GM10266 (cell line): ENCODE measurements at regions not wholly inside any gene's neighbourhood (a gene's known extent, or its start where the extent isn't known, plus 50 kb on each side); places are given as distances from the start of the nearest gene placed in this dataset.

Experiments
- DNase-seq: peaks from one replicate; pipeline ENCODE4 v3.0.0; 2012; ENCODE audit errors: extremely low spot score
- CTCF ChIP-seq: IDR thresholded peaks from 2 replicates; pipeline ENCODE4 v1.5.1; 2012; ENCODE audit warnings: mild to moderate bottlenecking, low read depth; ENCODE audit not compliant: control insufficient read depth, insufficient read depth; ENCODE audit errors: missing control alignments

DNA sequence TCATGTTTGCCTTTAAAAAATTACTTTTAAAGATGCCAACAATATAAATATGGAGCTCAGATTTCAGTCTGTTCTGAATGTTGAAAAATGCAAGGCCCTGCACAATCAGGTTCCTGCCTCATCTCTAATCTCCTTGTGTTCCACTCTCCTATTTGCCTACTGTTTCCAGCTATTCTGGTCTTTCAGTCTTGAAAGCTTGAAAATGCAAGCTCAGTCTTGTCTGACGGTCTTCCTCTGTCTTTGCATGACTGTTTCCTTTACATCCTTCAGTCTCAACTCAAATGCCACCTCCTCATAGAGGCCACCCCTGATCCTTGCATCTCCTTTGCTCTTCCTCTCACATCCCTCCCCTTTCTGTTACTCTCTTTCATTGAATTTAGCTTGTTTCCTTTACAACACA lies 354.9 kb downstream of the KIF4B start:
- TF ChIP-seq CTCF: no peak
- DNase-seq: no peak

GRCh38 chr5:155380480-155380879 lies 366.9 kb downstream of the KIF4B start:
- TF ChIP-seq CTCF: no peak
- no peak for DNase-seq

GRCh38 chr5:155381654-155382053 lies 368.1 kb downstream of the KIF4B start:
- no peak for DNase-seq
- no peak for TF ChIP-seq CTCF

DNA sequence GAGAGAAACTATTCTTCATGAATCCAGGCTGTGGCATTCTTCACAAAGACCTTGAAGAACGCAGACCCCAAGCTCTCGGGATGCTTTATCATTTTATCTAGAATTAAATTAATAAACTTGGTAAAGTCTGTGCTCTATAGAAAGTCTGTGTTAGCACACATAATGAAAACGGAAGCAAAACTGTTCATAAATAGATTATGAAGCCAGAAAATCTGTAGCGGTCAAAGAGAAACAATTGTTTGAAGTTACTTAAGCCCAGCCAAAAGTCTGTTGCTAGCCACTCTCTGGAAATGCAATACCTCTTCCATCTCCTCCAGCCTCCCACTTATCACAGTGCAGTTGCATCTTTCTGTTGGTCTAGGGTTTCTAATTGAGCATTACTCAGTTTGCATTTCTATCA lies 375.9 kb downstream of the KIF4B start:
- no peak for DNase-seq
- no peak for TF ChIP-seq CTCF

DNA sequence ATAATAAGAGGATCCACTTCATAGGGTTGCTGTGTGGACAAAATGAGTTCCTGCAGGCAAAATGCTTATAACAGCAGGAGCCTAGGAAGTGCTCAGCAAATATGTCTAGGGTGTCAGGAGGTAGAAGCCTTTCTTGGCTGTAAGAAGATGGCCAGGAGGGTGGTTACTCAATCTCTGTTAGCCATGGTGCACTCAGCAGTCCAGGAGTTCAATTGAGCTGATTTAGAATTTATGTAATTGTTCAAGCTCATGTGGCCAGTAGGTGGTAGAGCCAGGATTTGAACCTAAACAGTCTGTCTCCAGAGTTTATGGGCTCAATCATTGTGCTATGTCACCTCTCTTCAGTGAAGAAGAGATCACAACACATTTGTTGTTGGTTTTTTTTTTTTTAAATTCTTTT lies 381.2 kb downstream of the KIF4B start:
- TF ChIP-seq CTCF: no peak
- DNase-seq: no peak

- no peak for TF ChIP-seq CTCF
- no peak for DNase-seq
These were observed 389.5 kb downstream of the KIF4B start for GRCh38 chr5:155402927-155403640.

DNA sequence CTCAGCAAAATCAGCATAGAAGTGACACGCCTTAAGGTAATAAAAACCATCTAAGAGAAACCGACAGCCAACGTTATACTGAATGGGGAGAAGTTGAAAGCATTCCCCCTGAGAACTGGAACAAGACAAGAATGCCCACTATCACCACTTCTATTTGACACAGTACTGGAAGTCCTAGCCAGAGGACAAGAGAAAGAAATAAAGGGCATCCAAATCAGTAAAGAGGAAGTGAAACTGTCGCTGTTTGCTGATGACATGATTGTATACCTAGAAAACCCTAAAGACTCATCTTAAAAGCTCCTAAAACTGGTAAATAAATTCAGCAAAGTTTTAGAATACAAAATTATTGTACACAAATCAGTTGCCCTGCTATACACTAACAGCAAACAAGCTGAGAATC lies 393.3 kb downstream of the KIF4B start:
- no peak for DNase-seq
- no peak for TF ChIP-seq CTCF
